Cardiac muscle cell (in vitro differentiated cells and primary cell): ENCODE measurements at regions not wholly inside any gene's neighbourhood (a gene's known extent, or its start where the extent isn't known, plus 50 kb on each side); places are given as distances from the start of the nearest gene placed in this dataset.

Experiments
- DNase-seq, 2 donors: peaks; one replicate each; pipeline versions ENCODE4 v3.0.0 to v3.0.0-alpha.2; 2010 to 2017; ENCODE audit warnings: low read depth in 1 of 2, low spot score in 1 of 2
- H3K27ac ChIP-seq: fragments of 200-600 bp; sonication (generic); 2 replicates; pipeline ENCODE4 v1.5.1; 2016
- H3K27me3 ChIP-seq: fragments of 200-600 bp; sonication (generic); 2 replicates; pipeline ENCODE4 v1.6.0; 2016; ENCODE audit warnings: control low read depth
- H3K36me3 ChIP-seq: fragments of 200-600 bp; sonication (generic); 2 replicates; pipeline ENCODE4 v1.5.1; 2016; ENCODE audit warnings: control low read depth
- H3K4me1 ChIP-seq: fragments of 200-600 bp; sonication (generic); 2 replicates; pipeline ENCODE4 v1.8.1; 2017; ENCODE audit warnings: low read depth, mild to moderate bottlenecking, mixed run types
- H3K4me3 ChIP-seq: fragments of 200-600 bp; sonication (generic); 2 replicates; pipeline ENCODE4 v1.5.1; 2016; ENCODE audit warnings: mild to moderate bottlenecking
- H3K9me3 ChIP-seq: fragments of 200-600 bp; sonication (generic); 2 replicates; pipeline ENCODE4 v1.5.1; 2017; ENCODE audit warnings: low read depth, mild to moderate bottlenecking, control low read depth
- CTCF ChIP-seq: IDR thresholded peaks from 2 replicates; pipeline ENCODE4 v1.5.1; 2012; ENCODE audit warnings: low read depth, mild to moderate bottlenecking, low read length

GRCh38 chr18:78595924-78596573 lies 383.6 kb upstream of the SALL3 start:
- Histone ChIP-seq H3K4me3 (no peak overlapping the region), H3K27me3 (no peaks in the 10 kb centered on the region), H3K27ac (no peak overlapping the region), H3K4me1 (no peaks in the 10 kb centered on the region), H3K36me3 (no peaks in the 10 kb centered on the region), H3K9me3 (no peaks in the 10 kb centered on the region)
- TF ChIP-seq CTCF, result no peak
- no peak for DNase-seq

- H3K36me3 ChIP-seq, result no peaks in the 10 kb centered on the region
- H3K27ac ChIP-seq, result no peak overlapping the region
- no peak for TF ChIP-seq CTCF
- DNase-seq, result no peak
- H3K4me3 ChIP-seq, result no peak overlapping the region
- H3K9me3 ChIP-seq, result no peaks in the 10 kb centered on the region
- H3K27me3 ChIP-seq, result no peaks in the 10 kb centered on the region
- H3K4me1 ChIP-seq, result no peaks in the 10 kb centered on the region
Observed at GRCh38 chr18:78596794-78597345, 382.7 kb upstream of the SALL3 start.

- no peak overlapping the region for H3K27ac ChIP-seq
- no peaks in the 10 kb centered on the region for H3K27me3 ChIP-seq
- TF ChIP-seq CTCF, result no peak
- no peaks in the 10 kb centered on the region for H3K9me3 ChIP-seq
- DNase-seq, result no peak
- H3K36me3 ChIP-seq, result no peaks in the 10 kb centered on the region
- no peaks in the 10 kb centered on the region for H3K4me1 ChIP-seq
- no peak overlapping the region for H3K4me3 ChIP-seq
Observed at GRCh38 chr18:78601349-78601748, 378.3 kb upstream of the SALL3 start.

GRCh38 chr18:78601923-78602322 lies 377.7 kb upstream of the SALL3 start:
- Histone ChIP-seq H3K4me1 (no peaks in the 10 kb centered on the region), H3K36me3 (no peaks in the 10 kb centered on the region), H3K9me3 (no peaks in the 10 kb centered on the region), H3K27ac (no peak overlapping the region), H3K27me3 (no peaks in the 10 kb centered on the region), H3K4me3 (no peak overlapping the region)
- TF ChIP-seq CTCF, result no peak
- DNase-seq, result no peak

GRCh38 chr18:78602430-78602829 lies 377.2 kb upstream of the SALL3 start:
- Histone ChIP-seq H3K27me3 (no peaks in the 10 kb centered on the region), H3K27ac (no peak overlapping the region), H3K9me3 (no peaks in the 10 kb centered on the region), H3K36me3 (no peaks in the 10 kb centered on the region), H3K4me3 (no peak overlapping the region), H3K4me1 (no peaks in the 10 kb centered on the region)
- TF ChIP-seq CTCF, result no peak
- no peak for DNase-seq
